Stimulated activated naive CD8-positive, alpha-beta T cell treated with anti-CD3 and anti-CD28 coated beads, Interleukin-15, amount 100 ng/mL, for 72 hours (primary cell): ENCODE measurements at regions not wholly inside any gene's neighbourhood (a gene's known extent, or its start where the extent isn't known, plus 50 kb on each side); places are given as distances from the start of the nearest gene placed in this dataset.

ENCODE experiments used
- ATAC-seq: fragments of 150-1000 bp; cut with Tn5 transposase; 2 replicates; pipeline ENCODE4 v1.10.0; 2021; ENCODE audit warnings: mild to moderate bottlenecking, moderate library complexity
- DNase-seq, 2 donors: peaks; one replicate each; pipeline ENCODE4 v3.0.0; 2021 to 2022
- H3K27ac Mint-ChIP-seq, 2 donors: one replicate each; pipeline ENCODE4 v1.8.0; 2022; ENCODE audit warnings: mild to moderate bottlenecking in 2 of 2, mixed read lengths in 2 of 2, moderate library complexity in 2 of 2
- H3K27me3 Mint-ChIP-seq: one replicate; pipeline ENCODE4 v1.8.0; 2022; ENCODE audit warnings: mixed read lengths
- H3K4me1 Mint-ChIP-seq: one replicate; pipeline ENCODE4 v1.8.0; 2022; ENCODE audit warnings: mild to moderate bottlenecking, mixed read lengths
- H3K4me3 Mint-ChIP-seq, 2 donors: one replicate each; pipeline ENCODE4 v1.8.0; 2022; ENCODE audit warnings: mild to moderate bottlenecking in 2 of 2, mixed read lengths in 2 of 2, moderate library complexity in 1 of 2
- H3K9me3 Mint-ChIP-seq, 2 donors: one replicate each; pipeline ENCODE4 v1.8.0; 2022; ENCODE audit warnings: mixed read lengths in 2 of 2

DNA sequence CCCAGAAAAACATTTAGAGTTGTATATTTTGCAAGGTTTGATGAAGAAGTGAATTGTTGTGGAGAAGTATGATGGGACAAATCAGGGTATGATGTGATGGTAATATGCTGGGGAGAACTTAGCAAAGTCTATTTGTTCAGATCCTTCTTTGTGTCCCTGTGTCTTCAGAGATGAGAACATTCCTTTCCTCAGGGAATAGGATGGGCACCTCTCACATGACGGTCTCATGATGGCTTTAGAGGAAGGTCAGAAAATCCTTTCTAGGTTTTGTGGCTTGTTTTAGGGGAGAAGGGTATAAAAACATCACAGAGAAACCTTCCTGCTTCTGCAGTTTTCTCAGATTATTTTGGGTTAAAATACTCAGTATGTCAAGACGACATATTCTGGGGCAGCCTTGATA, 171.3 kb upstream of the NRIP1 start:
- no peak for ATAC-seq
- Mint-ChIP-seq H3K9me3 (no peaks in the 10 kb centered on the region), H3K4me3 (no peak overlapping the region), H3K27ac (no peak overlapping the region), H3K27me3 (no peaks in the 10 kb centered on the region), H3K4me1 (no peaks in the 10 kb centered on the region)
- DNase-seq, result no peak

DNA sequence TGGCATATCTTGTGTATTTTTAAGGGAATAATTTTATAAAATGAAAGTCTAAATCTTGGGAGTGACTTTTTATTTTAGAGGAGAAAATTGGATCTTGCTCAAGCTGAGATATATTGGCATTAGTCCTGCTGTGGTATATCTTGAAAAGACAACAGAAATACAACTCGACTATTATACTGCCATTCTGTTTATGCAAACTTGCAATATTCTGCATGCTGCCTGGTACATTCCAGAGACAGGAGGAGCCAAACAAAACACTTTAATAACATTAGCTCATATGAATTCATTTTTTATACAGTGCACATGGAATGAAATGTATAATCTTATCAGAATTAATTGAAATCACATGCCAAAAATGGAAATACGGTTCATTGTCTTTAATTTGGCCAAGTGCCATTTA, 176.0 kb upstream of the NRIP1 start:
- no peaks in the 10 kb centered on the region for H3K4me1 Mint-ChIP-seq
- no peak for ATAC-seq
- no peaks in the 10 kb centered on the region for H3K9me3 Mint-ChIP-seq
- no peak overlapping the region for H3K4me3 Mint-ChIP-seq
- no peaks in the 10 kb centered on the region for H3K27me3 Mint-ChIP-seq
- no peak for DNase-seq
- H3K27ac Mint-ChIP-seq, result no peak overlapping the region

DNA sequence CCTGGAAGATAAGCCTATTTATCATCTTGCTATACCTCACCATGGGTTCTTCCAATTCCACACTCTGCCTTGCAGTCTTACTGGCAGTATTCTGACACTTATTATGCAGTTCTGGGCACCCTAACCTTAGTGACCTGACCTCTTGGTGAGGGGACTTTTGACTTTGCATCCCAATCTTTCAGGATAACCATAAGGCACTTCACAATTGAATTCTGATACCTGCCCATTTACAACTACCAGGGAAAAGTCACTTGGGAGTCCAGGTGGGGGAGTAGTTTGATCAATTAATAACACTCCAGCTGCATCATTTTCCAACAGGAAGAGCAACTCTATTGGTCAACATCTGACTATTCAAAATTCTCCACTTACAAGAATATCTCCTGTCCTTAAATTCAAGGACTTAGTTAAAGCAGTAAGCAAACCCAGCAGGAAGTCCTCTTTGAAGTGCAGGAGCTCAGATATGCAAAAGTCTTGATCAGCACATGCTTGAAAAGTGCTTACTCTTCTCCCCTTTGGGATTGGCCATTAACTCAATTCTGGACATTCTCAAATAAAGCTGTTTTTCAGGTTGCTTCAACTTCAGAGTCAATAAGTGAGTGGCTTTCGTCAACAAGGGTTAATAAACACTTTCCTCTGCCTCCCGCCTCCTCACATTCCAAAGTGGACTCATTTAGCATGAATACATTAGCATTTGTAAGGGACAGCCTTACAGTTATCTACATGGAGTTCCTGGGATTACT, 177.4 kb upstream of the NRIP1 start:
- ATAC-seq (no peak), DNase-seq (no peak)
- H3K4me1 Mint-ChIP-seq, result no peaks in the 10 kb centered on the region
- no peaks in the 10 kb centered on the region for H3K27me3 Mint-ChIP-seq
- H3K27ac Mint-ChIP-seq, result no peak overlapping the region
- no peaks in the 10 kb centered on the region for H3K9me3 Mint-ChIP-seq
- no peak overlapping the region for H3K4me3 Mint-ChIP-seq

DNA sequence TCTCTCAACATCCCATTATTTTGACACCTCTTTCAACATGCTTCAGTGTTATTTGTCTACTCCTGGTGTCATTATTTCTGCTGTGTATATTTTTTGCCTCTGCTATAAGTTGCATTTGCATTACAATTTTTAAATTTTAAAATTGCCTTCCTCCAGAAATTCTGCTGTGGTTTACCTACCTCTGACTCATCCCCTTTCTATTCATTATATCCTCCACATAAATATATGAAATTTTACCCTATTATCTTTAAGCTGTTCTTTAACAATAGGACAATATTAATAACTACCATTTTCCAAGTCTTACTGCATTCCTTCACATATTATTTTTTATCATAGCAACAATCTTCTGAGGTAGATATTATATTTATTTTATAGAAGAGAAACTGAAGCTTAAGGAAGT, 178.1 kb upstream of the NRIP1 start:
- no peak for ATAC-seq
- no peaks in the 10 kb centered on the region for H3K4me1 Mint-ChIP-seq

DNA sequence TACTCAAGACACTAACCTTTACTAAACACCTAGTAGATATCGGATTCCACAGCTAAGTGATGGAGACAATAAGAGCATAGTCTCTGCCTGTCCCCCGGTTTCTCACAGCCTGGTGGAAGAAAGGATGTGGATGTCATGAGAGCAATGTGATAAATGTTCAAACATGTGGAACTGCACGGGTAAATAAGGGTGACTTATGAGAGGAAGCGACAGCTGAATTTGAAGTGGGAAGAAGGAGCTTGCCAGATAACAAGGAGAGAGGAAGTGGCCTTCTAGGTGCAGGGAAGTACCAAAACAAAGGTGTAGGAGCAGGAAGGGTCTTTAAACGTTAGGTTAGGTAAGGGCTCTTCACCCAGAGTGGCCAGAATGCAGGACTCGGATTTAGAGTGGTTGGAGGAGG, 178.6 kb upstream of the NRIP1 start:
- no peak overlapping the region for H3K4me3 Mint-ChIP-seq
- H3K9me3 Mint-ChIP-seq, result no peaks in the 10 kb centered on the region
- DNase-seq (no peak), ATAC-seq (no peak)
- no peaks in the 10 kb centered on the region for H3K4me1 Mint-ChIP-seq
- H3K27ac Mint-ChIP-seq, result no peak overlapping the region
- no peaks in the 10 kb centered on the region for H3K27me3 Mint-ChIP-seq

More for the DNA sequence above, 178.1 kb upstream of the NRIP1 start:
- H3K9me3 Mint-ChIP-seq, result no peaks in the 10 kb centered on the region
- no peak overlapping the region for H3K4me3 Mint-ChIP-seq
- no peak overlapping the region for H3K27ac Mint-ChIP-seq
- no peaks in the 10 kb centered on the region for H3K27me3 Mint-ChIP-seq
- no peak for DNase-seq

DNA sequence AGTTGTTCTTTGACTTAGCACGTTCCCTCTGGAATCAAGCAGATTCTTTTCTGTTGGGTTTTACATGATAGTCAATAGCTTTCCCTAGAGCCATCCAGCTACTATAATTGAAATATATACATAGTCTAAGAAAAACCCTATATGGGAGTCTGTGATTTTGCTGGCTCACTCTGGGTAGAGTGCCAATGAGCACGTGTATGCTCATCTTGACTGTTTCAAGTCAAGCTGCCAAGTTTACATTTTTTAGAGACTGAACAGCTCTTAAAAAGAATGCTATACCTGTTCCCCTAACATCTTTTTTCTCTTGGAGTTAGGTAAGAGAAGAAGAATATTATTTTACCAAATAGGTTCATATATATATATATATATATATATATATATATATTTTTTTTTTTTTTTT, 182.8 kb upstream of the NRIP1 start:
- H3K4me3 Mint-ChIP-seq, result no peak overlapping the region
- H3K9me3 Mint-ChIP-seq, result no peaks in the 10 kb centered on the region
- ATAC-seq, result no peak
- H3K27me3 Mint-ChIP-seq, result no peaks in the 10 kb centered on the region
- no peak overlapping the region for H3K27ac Mint-ChIP-seq
- no peaks in the 10 kb centered on the region for H3K4me1 Mint-ChIP-seq
- DNase-seq, result no peak

DNA sequence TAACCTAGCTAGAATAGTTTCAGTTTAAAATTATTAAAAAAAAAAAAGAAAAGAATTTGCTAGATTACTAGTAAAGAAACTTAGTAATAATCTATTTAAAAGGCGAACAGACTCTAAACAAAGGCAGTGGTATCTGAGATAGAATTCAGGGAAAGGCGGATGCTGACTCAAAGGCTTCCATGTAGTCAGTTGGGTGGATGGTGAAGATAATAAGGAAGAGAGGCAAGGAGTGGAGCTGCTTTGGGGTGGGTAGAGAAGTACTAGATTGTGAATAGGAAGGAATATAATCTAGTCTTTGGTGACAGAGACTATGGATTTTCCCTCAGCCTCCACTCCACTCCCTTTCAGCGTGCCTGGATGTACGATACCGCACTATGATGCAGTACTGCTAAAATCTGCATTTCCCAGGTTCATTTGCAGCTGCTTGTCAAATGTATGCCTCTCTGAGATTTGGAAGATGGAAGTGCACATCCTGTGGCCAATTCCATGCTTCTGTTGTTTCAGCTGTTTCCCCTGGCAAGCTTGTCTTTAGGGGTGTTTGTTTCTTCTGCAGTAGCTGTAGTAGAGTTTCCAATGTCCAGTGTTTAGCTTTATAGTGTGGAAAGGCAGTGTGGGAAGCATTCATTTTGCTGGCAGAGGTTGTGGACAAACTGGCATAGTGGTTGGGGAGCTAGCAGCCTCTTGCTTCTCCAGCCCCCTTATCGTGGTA, 184.6 kb upstream of the NRIP1 start:
- no peak for DNase-seq
- H3K27ac Mint-ChIP-seq, result no peak overlapping the region
- no peaks in the 10 kb centered on the region for H3K4me1 Mint-ChIP-seq
- no peak for ATAC-seq
- no peak overlapping the region for H3K4me3 Mint-ChIP-seq
- no peaks in the 10 kb centered on the region for H3K9me3 Mint-ChIP-seq
- H3K27me3 Mint-ChIP-seq, result no peaks in the 10 kb centered on the region

DNA sequence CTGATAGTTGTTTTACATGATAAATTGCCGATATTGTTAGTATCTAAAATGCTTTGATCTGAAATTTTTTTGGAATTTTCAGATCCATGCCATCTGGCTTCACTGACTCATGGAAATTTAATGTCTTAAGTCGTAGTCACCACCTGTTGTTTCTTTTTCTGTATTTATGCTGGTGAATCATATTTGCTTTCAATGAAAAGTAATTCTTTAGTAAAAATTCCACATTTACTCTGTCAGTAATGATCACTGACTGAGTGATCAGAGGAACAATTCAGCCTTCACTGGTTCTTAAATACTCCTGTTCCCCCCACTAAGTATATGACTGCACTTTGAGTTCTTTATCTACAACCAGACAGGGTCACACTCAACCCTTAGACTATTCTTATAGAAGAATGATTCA, 185.6 kb upstream of the NRIP1 start:
- no peak overlapping the region for H3K27ac Mint-ChIP-seq
- DNase-seq, result no peak
- H3K9me3 Mint-ChIP-seq, result no peaks in the 10 kb centered on the region
- ATAC-seq, result no peak
- H3K27me3 Mint-ChIP-seq, result no peaks in the 10 kb centered on the region
- H3K4me3 Mint-ChIP-seq, result no peak overlapping the region
- no peaks in the 10 kb centered on the region for H3K4me1 Mint-ChIP-seq

DNA sequence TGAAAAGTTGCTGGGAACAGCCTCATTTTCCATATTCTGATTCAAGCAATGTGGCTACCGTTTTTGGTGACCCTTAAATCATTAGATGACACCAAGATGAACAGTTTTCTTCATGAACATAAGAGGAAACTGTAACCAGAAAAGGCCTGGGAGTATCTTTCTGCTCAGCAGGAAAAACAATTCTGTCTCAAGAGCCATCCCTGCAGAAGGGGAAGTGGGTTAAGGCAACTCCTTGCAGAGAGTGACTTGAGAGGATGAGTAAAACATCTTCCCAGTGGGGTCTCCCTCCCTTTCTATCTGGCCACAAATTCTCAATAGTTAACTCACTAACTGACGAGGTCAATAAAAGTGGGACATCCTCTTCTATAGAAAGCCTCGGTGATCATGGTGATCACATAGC, 187.6 kb upstream of the NRIP1 start:
- H3K9me3 Mint-ChIP-seq, result no peaks in the 10 kb centered on the region
- H3K4me1 Mint-ChIP-seq, result no peaks in the 10 kb centered on the region
- ATAC-seq, result no peak
- H3K4me3 Mint-ChIP-seq, result no peak overlapping the region
- no peak for DNase-seq
- no peak overlapping the region for H3K27ac Mint-ChIP-seq
- no peaks in the 10 kb centered on the region for H3K27me3 Mint-ChIP-seq

DNA sequence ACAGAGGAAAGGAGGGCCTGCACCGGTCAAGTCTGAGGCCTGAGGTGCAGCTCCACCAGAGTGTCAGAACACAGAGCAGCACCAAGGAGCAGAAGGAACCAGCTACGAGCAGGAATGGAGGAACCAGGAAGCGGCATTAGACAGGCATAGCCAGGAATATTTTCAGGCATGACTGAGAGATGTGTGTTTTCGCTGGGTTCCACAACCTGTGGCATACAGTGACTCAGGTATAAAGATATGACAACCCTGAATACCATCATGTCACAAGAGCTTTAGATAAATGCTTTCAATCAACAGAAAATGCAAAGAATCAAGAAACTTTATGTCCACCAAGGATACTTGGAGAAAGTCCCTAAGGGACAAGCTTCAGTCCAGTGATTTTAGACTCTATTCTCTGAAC, 189.3 kb upstream of the NRIP1 start:
- Mint-ChIP-seq H3K9me3 (no peaks in the 10 kb centered on the region), H3K4me1 (no peaks in the 10 kb centered on the region), H3K27ac (no peak overlapping the region), H3K27me3 (no peaks in the 10 kb centered on the region), H3K4me3 (no peak overlapping the region)
- DNase-seq (no peak), ATAC-seq (no peak)

DNA sequence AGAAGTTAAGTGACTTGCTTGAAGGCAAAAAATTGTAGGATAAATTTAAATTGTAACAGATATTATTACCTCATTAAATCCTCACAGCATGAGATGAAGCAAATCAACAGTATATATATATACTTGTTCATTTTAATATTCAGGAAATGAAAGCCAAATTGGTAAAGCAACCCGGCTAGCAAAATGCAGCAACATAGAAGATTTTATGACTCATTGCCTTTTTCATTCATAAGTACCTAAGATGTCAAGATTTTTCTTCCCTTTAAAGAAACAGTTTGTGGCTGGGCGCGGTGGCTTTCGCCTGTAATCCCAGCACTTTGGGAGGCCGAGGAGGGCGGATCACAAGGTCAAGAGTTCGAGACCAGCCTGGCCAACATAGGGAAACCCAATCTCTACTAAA, 190.5 kb upstream of the NRIP1 start:
- no peaks in the 10 kb centered on the region for H3K4me1 Mint-ChIP-seq
- no peak overlapping the region for H3K4me3 Mint-ChIP-seq
- no peak for ATAC-seq
- no peak for DNase-seq
- no peaks in the 10 kb centered on the region for H3K27me3 Mint-ChIP-seq
- no peak overlapping the region for H3K27ac Mint-ChIP-seq
- H3K9me3 Mint-ChIP-seq, result no peaks in the 10 kb centered on the region

DNA sequence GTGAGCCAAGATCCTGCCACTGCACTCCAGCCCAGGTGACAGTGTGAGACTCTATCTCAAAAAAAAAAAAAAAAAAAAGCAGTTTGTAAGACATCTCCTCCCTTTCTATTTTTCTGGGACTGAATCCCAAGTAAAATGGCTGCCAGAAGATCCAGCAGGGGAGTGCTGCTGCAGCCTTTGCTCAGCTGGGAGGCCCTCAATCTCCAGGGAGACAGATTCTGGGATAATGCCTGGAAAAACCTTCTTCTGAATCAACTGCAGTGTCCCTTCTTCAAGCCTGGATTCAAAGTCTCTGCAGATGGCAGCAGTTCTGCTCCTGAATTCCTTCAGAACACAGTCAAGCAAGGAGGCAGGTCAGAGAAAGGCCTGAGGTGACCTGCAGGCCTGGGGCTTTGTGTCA, 191.0 kb upstream of the NRIP1 start:
- no peak for DNase-seq
- Mint-ChIP-seq H3K27me3 (no peaks in the 10 kb centered on the region), H3K9me3 (no peaks in the 10 kb centered on the region), H3K27ac (no peak overlapping the region), H3K4me1 (no peaks in the 10 kb centered on the region), H3K4me3 (no peak overlapping the region)
- ATAC-seq, result no peak

DNA sequence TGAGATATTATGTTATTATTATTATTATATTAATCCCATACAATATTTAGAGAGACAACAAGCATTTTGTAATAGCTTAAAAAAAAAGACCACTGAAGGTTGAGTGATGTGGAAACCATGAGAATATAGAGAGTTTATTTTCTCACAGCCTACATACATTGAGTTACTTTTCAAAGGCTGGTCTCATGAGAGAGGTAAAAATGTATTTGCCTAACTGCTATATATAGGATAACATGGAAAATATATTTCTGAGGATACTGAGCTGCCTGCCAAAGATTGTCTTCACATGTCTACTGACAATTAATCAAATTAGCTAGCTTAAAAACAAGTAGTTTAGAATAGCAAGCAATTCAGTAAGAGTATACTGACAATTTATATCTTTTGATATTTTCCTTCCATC, 192.2 kb upstream of the NRIP1 start:
- Mint-ChIP-seq H3K27me3 (no peaks in the 10 kb centered on the region), H3K27ac (no peak overlapping the region), H3K9me3 (no peaks in the 10 kb centered on the region), H3K4me1 (no peaks in the 10 kb centered on the region), H3K4me3 (no peak overlapping the region)
- DNase-seq, result no peak
- no peak for ATAC-seq

DNA sequence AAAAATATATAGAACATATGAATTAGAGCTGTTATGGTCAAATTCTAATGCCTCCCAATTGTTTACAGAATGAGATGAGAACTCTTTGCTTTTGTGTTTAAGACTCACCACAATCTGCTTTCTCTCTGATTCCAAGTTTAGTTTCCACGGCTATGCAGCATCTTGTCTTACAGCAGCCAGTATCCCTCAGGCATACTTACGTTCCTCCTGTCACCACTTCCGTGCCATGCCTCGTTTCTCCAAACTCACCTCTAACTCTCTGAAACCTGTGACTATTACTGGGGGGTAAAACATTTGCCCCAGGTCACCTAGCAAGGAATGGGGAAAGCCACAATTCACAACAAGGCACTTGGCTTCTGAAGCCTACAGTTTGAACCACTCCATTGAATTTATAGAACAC, 192.8 kb upstream of the NRIP1 start:
- no peak overlapping the region for H3K27ac Mint-ChIP-seq
- ATAC-seq (no peak), DNase-seq (no peak)
- H3K27me3 Mint-ChIP-seq, result no peaks in the 10 kb centered on the region
- no peaks in the 10 kb centered on the region for H3K4me1 Mint-ChIP-seq
- H3K4me3 Mint-ChIP-seq, result no peak overlapping the region
- no peaks in the 10 kb centered on the region for H3K9me3 Mint-ChIP-seq

DNA sequence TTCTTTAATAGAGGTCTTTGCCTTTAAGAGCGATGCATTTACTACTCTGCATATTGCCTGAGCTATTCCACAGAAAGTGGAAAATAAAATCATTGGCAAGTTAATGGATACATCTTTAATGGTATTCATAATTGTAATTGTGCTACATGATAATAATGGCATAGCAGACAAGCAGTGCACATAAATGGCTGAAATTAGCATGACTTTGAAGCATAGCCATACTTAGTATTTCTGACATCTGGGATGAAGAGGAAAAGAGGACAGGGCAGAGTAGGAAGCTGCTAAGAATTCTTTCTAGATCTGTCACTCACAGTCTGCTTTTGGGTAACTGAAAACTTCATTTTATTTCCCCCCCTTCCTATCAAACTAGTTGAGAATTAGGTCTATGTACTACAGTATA, 195.0 kb upstream of the NRIP1 start:
- H3K4me3 Mint-ChIP-seq, result no peak overlapping the region
- ATAC-seq (no peak), DNase-seq (no peak)
- no peak overlapping the region for H3K27ac Mint-ChIP-seq
- H3K4me1 Mint-ChIP-seq, result no peaks in the 10 kb centered on the region
- no peaks in the 10 kb centered on the region for H3K9me3 Mint-ChIP-seq
- no peaks in the 10 kb centered on the region for H3K27me3 Mint-ChIP-seq

DNA sequence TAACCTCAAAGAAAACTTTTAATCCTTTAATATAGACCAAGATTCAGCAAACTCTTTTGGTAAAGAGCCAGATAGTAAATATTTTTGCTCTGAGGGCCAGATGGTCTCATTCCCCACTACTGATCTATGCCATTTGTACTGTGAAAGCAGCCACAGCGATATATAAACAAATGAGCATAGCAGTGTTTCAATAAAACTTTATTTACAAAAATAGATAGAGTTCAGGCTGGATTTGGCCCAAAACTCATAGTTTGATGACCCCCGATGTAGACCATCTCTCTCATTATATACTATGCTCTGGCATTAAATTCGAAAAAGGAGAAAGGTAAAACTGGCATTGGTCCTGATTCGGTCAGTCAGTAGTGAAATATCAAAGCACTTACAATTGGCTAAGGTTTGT, 195.8 kb upstream of the NRIP1 start:
- Mint-ChIP-seq H3K9me3 (no peaks in the 10 kb centered on the region), H3K27ac (no peak overlapping the region), H3K27me3 (no peaks in the 10 kb centered on the region), H3K4me3 (no peak overlapping the region), H3K4me1 (no peaks in the 10 kb centered on the region)
- no peak for DNase-seq
- no peak for ATAC-seq
